Tibial nerve (tissue), 3 donors: ENCODE measurements at regions not wholly inside any gene's neighbourhood (a gene's known extent, or its start where the extent isn't known, plus 50 kb on each side); places are given as distances from the start of the nearest gene placed in this dataset.

Experiments used
- POLR2A ChIP-seq, 2 donors: fragments of 450-650 bp; IDR thresholded peaks; one replicate each; pipeline ENCODE4 v1.6.1; 2017; ENCODE audit warnings: antibody characterized with exemption in 2 of 2, mild to moderate bottlenecking in 2 of 2, moderate library complexity in 2 of 2
- TF ChIP-seq, protein P1 (sequence below), 5 experiments: fragments of 200-600 bp in 3 of 5; fragments of 450-650 bp in 2 of 5; sonication (generic) in 3 of 5; IDR thresholded peaks; one replicate each; pipeline ENCODE4 v1.5.1; 2016 to 2019; ENCODE audit warnings: antibody characterized with exemption in 5 of 5, mild to moderate bottlenecking in 3 of 5, moderate library complexity in 2 of 5

DNA sequence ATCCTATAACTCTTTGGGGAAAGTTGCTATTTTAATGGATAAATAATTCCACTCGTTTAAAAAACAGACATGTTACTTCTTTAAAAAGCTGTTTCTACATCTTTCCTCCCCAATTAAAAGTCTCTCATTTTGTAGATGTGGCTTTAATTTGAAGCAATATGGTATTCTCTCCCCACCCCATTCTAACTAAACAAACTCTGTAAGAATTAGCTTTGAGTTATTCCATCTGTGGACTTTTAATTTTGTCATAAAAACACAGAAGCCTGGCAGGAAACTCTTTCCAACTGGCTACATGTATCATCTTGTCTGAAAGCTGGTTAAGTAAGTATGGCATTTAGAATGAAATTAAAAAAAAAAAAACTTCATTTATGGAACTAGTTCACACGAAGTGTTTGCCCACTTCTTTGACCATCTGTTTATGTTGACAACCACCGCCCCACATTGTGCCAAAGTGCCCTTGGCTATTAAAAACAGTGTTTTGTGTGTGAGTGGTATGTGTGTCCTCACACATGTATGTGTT, 140.3 kb downstream of the NAA11 start:
- TF ChIP-seq, protein P1, sequence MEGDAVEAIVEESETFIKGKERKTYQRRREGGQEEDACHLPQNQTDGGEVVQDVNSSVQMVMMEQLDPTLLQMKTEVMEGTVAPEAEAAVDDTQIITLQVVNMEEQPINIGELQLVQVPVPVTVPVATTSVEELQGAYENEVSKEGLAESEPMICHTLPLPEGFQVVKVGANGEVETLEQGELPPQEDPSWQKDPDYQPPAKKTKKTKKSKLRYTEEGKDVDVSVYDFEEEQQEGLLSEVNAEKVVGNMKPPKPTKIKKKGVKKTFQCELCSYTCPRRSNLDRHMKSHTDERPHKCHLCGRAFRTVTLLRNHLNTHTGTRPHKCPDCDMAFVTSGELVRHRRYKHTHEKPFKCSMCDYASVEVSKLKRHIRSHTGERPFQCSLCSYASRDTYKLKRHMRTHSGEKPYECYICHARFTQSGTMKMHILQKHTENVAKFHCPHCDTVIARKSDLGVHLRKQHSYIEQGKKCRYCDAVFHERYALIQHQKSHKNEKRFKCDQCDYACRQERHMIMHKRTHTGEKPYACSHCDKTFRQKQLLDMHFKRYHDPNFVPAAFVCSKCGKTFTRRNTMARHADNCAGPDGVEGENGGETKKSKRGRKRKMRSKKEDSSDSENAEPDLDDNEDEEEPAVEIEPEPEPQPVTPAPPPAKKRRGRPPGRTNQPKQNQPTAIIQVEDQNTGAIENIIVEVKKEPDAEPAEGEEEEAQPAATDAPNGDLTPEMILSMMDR (IDR thresholded peaks at IDR 0.05): no peak
- no peak for TF ChIP-seq POLR2A (IDR thresholded peaks at IDR 0.05)
